T-helper 1 cell treated with Interleukin-12 subunit alpha and Interleukin-12 subunit beta and Interleukin-4 antibody, amounts not matched to agents 30 ng/mL and 1 ng/mL, for 36 hours (primary cell): ENCODE measurements at regions not wholly inside any gene's neighbourhood (a gene's known extent, or its start where the extent isn't known, plus 50 kb on each side); places are given as distances from the start of the nearest gene placed in this dataset.
"Not testable (repeated sequence)": the region's sequence is repeated elsewhere in the genome, so short reads cannot be mapped to it uniquely, and the experiment has no call there.

Experiments
- intact Hi-C: fragments of 100-400 bp; cut with micrococcal nuclease; formaldehyde crosslinking; loops from one replicate; pipeline ENCODE4 v1.15.1; 2024

GRCh38 chr12:47410383-47410782, 295.4 kb downstream of the RPAP3 start:
- intact Hi-C loops, result no loop called here

GRCh38 chr12:47409310-47409987, 296.4 kb downstream of the RPAP3 start:
- intact Hi-C loops, result no loop called here

- intact Hi-C loops, result loop anchor here (1.0 kb wide), 1 partner anchor 376 kb away; no protein-coding TSS in a partner anchor
Observed at GRCh38 chr12:47408171-47408871, 297.5 kb downstream of the RPAP3 start.

- intact Hi-C loops, result loop anchor here (1.0 kb wide), 1 partner anchor 375 kb away; no protein-coding TSS in a partner anchor
Observed at GRCh38 chr12:47407463-47408129, 298.2 kb downstream of the RPAP3 start.

- intact Hi-C loops, result no loop called here
Observed at GRCh38 chr12:47403681-47404080, 302.1 kb downstream of the RPAP3 start.

- intact Hi-C loops, result not testable (repeated sequence)
Observed at GRCh38 chr12:47401196-47401595, 304.6 kb downstream of the RPAP3 start.

GRCh38 chr12:47400266-47400665, 305.6 kb downstream of the RPAP3 start:
- intact Hi-C loops, result no loop called here

GRCh38 chr12:47397664-47398281, 308.1 kb downstream of the RPAP3 start:
- intact Hi-C loops, result loop anchor here (1.0 to 10.0 kb wide), 13 partner anchors 81 to 1027 kb away; partner anchors contain the start of genes AMIGO2 and PCED1B

GRCh38 chr12:47396902-47397663, 308.7 kb downstream of the RPAP3 start:
- intact Hi-C loops, result loop anchor here (1.0 to 10.0 kb wide), 13 partner anchors 80 to 1026 kb away; partner anchors contain the start of genes AMIGO2 and PCED1B

- intact Hi-C loops, result loop anchor here (5.0 to 10.0 kb wide), 2 partner anchors 313 to 719 kb away; partner anchors contain the start of gene RPAP3
Observed at GRCh38 chr12:47394070-47394469, 311.8 kb downstream of the RPAP3 start.

- intact Hi-C loops, result loop anchor here (5.0 to 10.0 kb wide), 2 partner anchors 314 to 719 kb away; partner anchors contain the start of gene RPAP3
Observed at GRCh38 chr12:47393403-47393790, 312.4 kb downstream of the RPAP3 start.

GRCh38 chr12:47391566-47391965, 311.8 kb upstream of the AMIGO2 start:
- intact Hi-C loops, result loop anchor here (1.0 to 10.0 kb wide), 7 partner anchors 30 to 1399 kb away; partner anchors contain the start of gene RPAP3

GRCh38 chr12:47388712-47389111, 309.0 kb upstream of the AMIGO2 start:
- intact Hi-C loops, result no loop called here

GRCh38 chr12:47387994-47388393, 308.2 kb upstream of the AMIGO2 start:
- intact Hi-C loops, result no loop called here

GRCh38 chr12:47385653-47386052, 305.9 kb upstream of the AMIGO2 start:
- intact Hi-C loops, result no loop called here

- intact Hi-C loops, result no loop called here
Observed at GRCh38 chr12:47383942-47384341, 304.2 kb upstream of the AMIGO2 start.

GRCh38 chr12:47382305-47382704, 302.5 kb upstream of the AMIGO2 start:
- intact Hi-C loops, result no loop called here

GRCh38 chr12:47378907-47379306, 299.1 kb upstream of the AMIGO2 start:
- intact Hi-C loops, result no loop called here

GRCh38 chr12:47378222-47378582, 298.4 kb upstream of the AMIGO2 start:
- intact Hi-C loops, result no loop called here

GRCh38 chr12:47377414-47378221, 297.9 kb upstream of the AMIGO2 start:
- intact Hi-C loops, result no loop called here
